K562 (cell line): ENCODE measurements at regions not wholly inside any gene's neighbourhood (a gene's known extent, or its start where the extent isn't known, plus 50 kb on each side); places are given as distances from the start of the nearest gene placed in this dataset.

Experiments used
- ATAC-seq: fragments of 200-7000 bp; cut with Tn5 transposase; 3 replicates; pipeline ENCODE4 v1.9.1; 2020; ENCODE audit warnings: moderate library complexity
- BruUV-seq: library from RNA; stranded (reverse); fragments of 400-500 nt; replicated peaks from 2 replicates; lab custom pipeline; 2021; lab: Mats Ljungman, UMichigan
- CTCF ChIA-PET: fragments of 300-600 bp; formaldehyde crosslinking; extraction: SDS; loops from one replicate; lab custom pipeline; 2021; ENCODE audit warnings: low intra/inter-chr PET ratio; lab: Yijun Ruan, JAX
- POLR2A ChIA-PET: fragments of 300-600, 350-650 bp; sonication (Branson Sonifier 250); formaldehyde crosslinking; extraction: SDS; loops from one replicate; lab custom pipeline; 2021; ENCODE audit warnings: antibody characterized with exemption, inconsistent platforms; lab: Yijun Ruan, JAX
- DNase-seq, 4 experiments: peaks; one replicate each; pipeline versions ENCODE4 v3.0.0 to v3.0.0-alpha.2; 2011 to 2018; ENCODE audit warnings: low spot score in 3 of 4, mixed read lengths in 3 of 4; ENCODE audit errors: extremely low read depth in 1 of 4
- FAIRE-seq: peaks from 2 replicates; lab custom pipeline; 2011; peaks lifted over from hg19 to GRCh38; lab: Jason Lieb, UNC
- H2AFZ ChIP-seq: 2 replicates; pipeline ENCODE4 v1.6.0; 2011; ENCODE audit warnings: low read depth, low read length, control low read depth, inconsistent platforms
- H3K27ac ChIP-seq: fragments of 200-600 bp; 3 replicates; pipeline ENCODE4 v1.8.0; 2011; ENCODE audit warnings: low read depth, mild to moderate bottlenecking, control low read depth, inconsistent platforms, low read length, moderate library complexity, mixed read lengths; ENCODE audit errors: extremely low read depth
- H3K27me3 ChIP-seq, 2 experiments: fragments of 300-600 bp in 1 of 2; 2 replicates in 1 of 2; 3 replicates in 1 of 2; pipeline versions ENCODE4 v1.6.0 to v1.8.0; 2011; ENCODE audit warnings: inconsistent platforms in 2 of 2, low read length in 2 of 2, mild to moderate bottlenecking in 1 of 2, mixed read lengths in 1 of 2, moderate library complexity in 1 of 2; ENCODE audit not compliant: control insufficient read depth in 2 of 2, insufficient read depth in 2 of 2
- H3K36me3 ChIP-seq: fragments of 300-600 bp; 3 replicates; pipeline ENCODE4 v1.8.0; 2011; ENCODE audit warnings: mild to moderate bottlenecking, low read length, inconsistent platforms; ENCODE audit not compliant: control insufficient read depth, insufficient read depth
- H3K4me1 ChIP-seq, 2 experiments: fragments of 200-600 bp in 1 of 2; replicated peaks in 1 of 2; 2 replicates in 1 of 2; 3 replicates in 1 of 2; pipeline versions ENCODE4 v1.5.1 to v1.8.0; 2011; ENCODE audit warnings: inconsistent platforms in 2 of 2, low read length in 2 of 2, mild to moderate bottlenecking in 1 of 2, mixed read lengths in 1 of 2, moderate library complexity in 1 of 2; ENCODE audit not compliant: control insufficient read depth in 2 of 2, insufficient read depth in 2 of 2
- H3K4me2 ChIP-seq: 2 replicates; pipeline ENCODE4 v1.6.1; 2011; ENCODE audit warnings: low read length, control low read depth, inconsistent platforms, mixed read lengths; ENCODE audit not compliant: insufficient read depth
- H3K4me3 ChIP-seq: fragments of 200-600 bp; sonication (generic), shearing (Covaris generic); 2 replicates; pipeline ENCODE4 v1.5.1; 2016; ENCODE audit warnings: control low read depth, inconsistent platforms
- H3K79me2 ChIP-seq: fragments of 200-600 bp; 3 replicates; pipeline ENCODE4 v1.8.0; 2011; ENCODE audit warnings: low read length, inconsistent platforms; ENCODE audit not compliant: control insufficient read depth, insufficient read depth
- H3K9ac ChIP-seq, 2 experiments: 2 replicates each; pipeline versions ENCODE4 v1.6.0 to v1.6.1; 2011; ENCODE audit warnings: low read depth in 2 of 2, low read length in 2 of 2, control low read depth in 1 of 2, inconsistent platforms in 1 of 2, mild to moderate bottlenecking in 1 of 2, mixed read lengths in 1 of 2; ENCODE audit not compliant: insufficient read depth in 1 of 2
- H3K9me1 ChIP-seq: one replicate; pipeline ENCODE4 v1.6.0; 2011; ENCODE audit warnings: inconsistent platforms, mild to moderate bottlenecking, low read length, moderate library complexity; ENCODE audit not compliant: control insufficient read depth, insufficient read depth
- H3K9me3 ChIP-seq: replicated peaks from 2 replicates; pipeline ENCODE4 v1.5.1; 2011; ENCODE audit warnings: low read depth, low read length, inconsistent platforms; ENCODE audit not compliant: control insufficient read depth, insufficient read depth
- H4K20me1 ChIP-seq: replicated peaks from 2 replicates; pipeline ENCODE4 v1.6.1; 2011; ENCODE audit warnings: low read length, inconsistent platforms, mixed read lengths; ENCODE audit not compliant: control insufficient read depth, insufficient read depth
- MCM7 ChIP-seq, 2 experiments: fragments of 450-650 bp; IDR thresholded peaks; 2 replicates each; pipeline ENCODE4 v1.6.1; 2016 to 2018
- NFE2 ChIP-seq: IDR thresholded peaks from 2 replicates; pipeline ENCODE4 v1.6.1; 2014; ENCODE audit warnings: antibody characterized with exemption, low read depth
- PHB2 ChIP-seq: fragments of 450-650 bp; IDR thresholded peaks from 2 replicates; pipeline ENCODE4 v1.6.1; 2017; ENCODE audit warnings: low read depth
- RBM14 ChIP-seq: fragments of 200-400 bp; formaldehyde crosslinking; IDR thresholded peaks from 2 replicates; pipeline ENCODE4 v1.6.1; 2018; ENCODE audit warnings: low read depth, mild to moderate bottlenecking, low read length, moderate library complexity, borderline replicate concordance; ENCODE audit not compliant: insufficient read depth
- ZNF224 ChIP-seq: sonication (generic); formaldehyde crosslinking; IDR thresholded peaks from 2 replicates; pipeline ENCODE4 v1.8.0; 2022; ENCODE audit warnings: mild to moderate bottlenecking, missing genetic modification reagents
- WGBS: fragments of 100-300 bp; shearing (Covaris generic); methylation state at CpG from one replicate; pipeline ENCODE4 v1.1.6; 2016; ENCODE audit warnings: low coverage, mixed read lengths; ENCODE audit not compliant: insufficient coverage; ENCODE audit errors: missing lambda C conversion rate; 5-methylcytosine and 5-hydroxymethylcytosine counted together
- in situ Hi-C: fragments of 300-500 bp; cut with MboI; formaldehyde crosslinking; loops from 4 replicates; pipeline ENCODE4 v1.15.0; 2018; ENCODE audit warnings: inconsistent platforms, mixed read lengths
- intact Hi-C: fragments of 100-400 bp; cut with micrococcal nuclease; formaldehyde crosslinking; loops from 2 replicates; pipeline ENCODE4 v1.14.2; 2022
- TF ChIP-seq, protein P1 (sequence below): fragments of 150-350 bp; IDR thresholded peaks from 2 replicates; pipeline ENCODE4 v1.6.1; 2014; ENCODE audit warnings: low read depth, mild to moderate bottlenecking, low read length, borderline replicate concordance

DNA sequence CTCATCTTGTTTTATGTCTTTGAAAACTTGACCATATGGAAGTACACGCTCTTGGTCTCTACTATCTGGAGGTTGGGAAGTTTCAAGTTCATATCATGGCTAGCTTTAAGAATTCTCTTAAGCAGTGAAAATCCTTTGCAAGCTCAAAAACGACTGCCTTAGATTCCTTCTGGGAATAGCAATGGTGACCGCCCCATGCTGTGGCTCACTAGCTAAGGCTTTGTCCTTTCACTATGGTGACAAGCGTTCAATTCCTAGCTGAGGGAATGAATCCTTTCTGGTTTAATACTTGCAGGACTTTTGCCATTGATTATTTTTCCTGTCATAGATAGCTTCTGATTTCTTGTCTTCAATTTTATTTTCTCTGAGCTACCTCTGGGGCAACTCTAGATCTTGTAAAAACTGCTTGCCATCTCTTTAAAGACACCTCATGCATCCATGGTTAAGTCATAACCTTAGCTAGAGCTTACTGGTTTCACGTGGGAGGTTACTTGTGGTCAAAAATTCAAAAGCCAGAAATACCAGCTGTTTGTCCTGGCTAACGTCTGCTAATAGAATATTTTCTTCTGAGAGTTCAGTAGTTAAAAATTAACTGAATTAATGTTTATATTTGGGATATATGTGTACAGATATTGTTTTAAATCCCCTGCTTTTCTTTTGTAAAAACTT lies 673.4 kb upstream of the CBLB start (continued):
- TF ChIP-seq, protein P1, sequence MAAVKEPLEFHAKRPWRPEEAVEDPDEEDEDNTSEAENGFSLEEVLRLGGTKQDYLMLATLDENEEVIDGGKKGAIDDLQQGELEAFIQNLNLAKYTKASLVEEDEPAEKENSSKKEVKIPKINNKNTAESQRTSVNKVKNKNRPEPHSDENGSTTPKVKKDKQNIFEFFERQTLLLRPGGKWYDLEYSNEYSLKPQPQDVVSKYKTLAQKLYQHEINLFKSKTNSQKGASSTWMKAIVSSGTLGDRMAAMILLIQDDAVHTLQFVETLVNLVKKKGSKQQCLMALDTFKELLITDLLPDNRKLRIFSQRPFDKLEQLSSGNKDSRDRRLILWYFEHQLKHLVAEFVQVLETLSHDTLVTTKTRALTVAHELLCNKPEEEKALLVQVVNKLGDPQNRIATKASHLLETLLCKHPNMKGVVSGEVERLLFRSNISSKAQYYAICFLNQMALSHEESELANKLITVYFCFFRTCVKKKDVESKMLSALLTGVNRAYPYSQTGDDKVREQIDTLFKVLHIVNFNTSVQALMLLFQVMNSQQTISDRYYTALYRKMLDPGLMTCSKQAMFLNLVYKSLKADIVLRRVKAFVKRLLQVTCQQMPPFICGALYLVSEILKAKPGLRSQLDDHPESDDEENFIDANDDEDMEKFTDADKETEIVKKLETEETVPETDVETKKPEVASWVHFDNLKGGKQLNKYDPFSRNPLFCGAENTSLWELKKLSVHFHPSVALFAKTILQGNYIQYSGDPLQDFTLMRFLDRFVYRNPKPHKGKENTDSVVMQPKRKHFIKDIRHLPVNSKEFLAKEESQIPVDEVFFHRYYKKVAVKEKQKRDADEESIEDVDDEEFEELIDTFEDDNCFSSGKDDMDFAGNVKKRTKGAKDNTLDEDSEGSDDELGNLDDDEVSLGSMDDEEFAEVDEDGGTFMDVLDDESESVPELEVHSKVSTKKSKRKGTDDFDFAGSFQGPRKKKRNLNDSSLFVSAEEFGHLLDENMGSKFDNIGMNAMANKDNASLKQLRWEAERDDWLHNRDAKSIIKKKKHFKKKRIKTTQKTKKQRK = no peak
- TF ChIP-seq ZNF224 (CRISPR knock-in tag) = no peak
- no peak for TF ChIP-seq MCM7 (IDR thresholded peaks at IDR 0.05)
- no peak for TF ChIP-seq PHB2

DNA sequence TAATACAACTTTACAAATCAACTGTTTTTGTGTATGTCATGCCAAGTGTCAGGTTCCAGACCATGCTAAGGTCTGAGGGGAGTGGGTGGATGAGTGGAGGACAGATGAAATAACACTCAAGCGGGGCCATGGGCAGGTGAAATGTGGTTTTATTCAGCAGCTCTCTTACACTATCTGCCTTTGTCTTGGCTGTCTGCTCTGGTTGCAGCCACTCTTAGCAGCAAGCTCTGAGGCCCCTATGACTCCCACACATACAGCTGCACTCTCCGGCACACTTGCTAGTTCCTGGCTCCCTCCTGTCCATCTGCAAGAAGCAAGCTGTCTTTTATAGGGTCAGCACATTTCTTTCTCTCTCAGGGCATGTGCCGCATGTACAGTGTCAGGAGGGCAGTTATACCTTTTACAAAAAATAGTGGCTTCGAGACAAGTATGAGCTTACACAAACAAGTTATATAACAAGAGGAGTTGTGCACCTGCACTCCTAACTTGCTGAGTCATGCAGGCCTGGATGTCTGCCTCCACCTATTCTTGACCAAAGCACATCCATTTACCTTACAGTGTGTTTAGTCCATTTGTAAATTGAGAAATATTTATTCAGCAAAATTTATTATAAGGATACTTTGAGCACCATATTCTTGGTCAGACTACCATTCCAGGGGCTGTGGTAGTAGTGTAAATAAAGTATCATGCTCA lies 683.7 kb upstream of the CBLB start:
- no TSS peak for BruUV-seq
- no peak for DNase-seq
- H3K4me2 ChIP-seq = no peak overlapping the region
- no peaks in the 10 kb centered on the region for H3K36me3 ChIP-seq
- no peaks in the 10 kb centered on the region for H3K4me1 ChIP-seq
- POLR2A ChIA-PET = no interaction called here
- H3K9ac ChIP-seq = no peak overlapping the region
- H3K4me3 ChIP-seq = no peak overlapping the region
- no peak overlapping the region for H2AFZ ChIP-seq
- no peaks in the 10 kb centered on the region for H3K27me3 ChIP-seq
- intact Hi-C loops = no loop called here
- in situ Hi-C loops = no loop called here
- ATAC-seq = no peak
- H3K9me3 ChIP-seq = no peaks in the 10 kb centered on the region
- CTCF ChIA-PET = no interaction called here
- 0 out of 2 replicates have a peak, but pooled peaks have one; percentile 9 for TF ChIP-seq NFE2
- TF ChIP-seq RBM14 = no peak
- no peak overlapping the region for H3K27ac ChIP-seq
- H4K20me1 ChIP-seq = no peaks in the 10 kb centered on the region
- H3K9me1 ChIP-seq = no peaks in the 10 kb centered on the region
- FAIRE-seq = no peak
- no peaks in the 10 kb centered on the region for H3K79me2 ChIP-seq
- WGBS = 4% methylated on average over 4 of the region's 4 CpGs
